NB4 (cell line): ENCODE measurements at regions not wholly inside any gene's neighbourhood (a gene's known extent, or its start where the extent isn't known, plus 50 kb on each side); places are given as distances from the start of the nearest gene placed in this dataset.

Experiments
- POLR2A ChIP-seq: IDR thresholded peaks from 2 replicates; pipeline ENCODE4 v1.6.1; 2011; ENCODE audit warnings: mild to moderate bottlenecking; ENCODE audit not compliant: insufficient read length; ENCODE audit errors: extremely low read depth
- TF ChIP-seq, protein P1 (sequence below): IDR thresholded peaks from one replicate; pipeline ENCODE4 v1.5.1; 2012; ENCODE audit warnings: low read depth, low read length

DNA sequence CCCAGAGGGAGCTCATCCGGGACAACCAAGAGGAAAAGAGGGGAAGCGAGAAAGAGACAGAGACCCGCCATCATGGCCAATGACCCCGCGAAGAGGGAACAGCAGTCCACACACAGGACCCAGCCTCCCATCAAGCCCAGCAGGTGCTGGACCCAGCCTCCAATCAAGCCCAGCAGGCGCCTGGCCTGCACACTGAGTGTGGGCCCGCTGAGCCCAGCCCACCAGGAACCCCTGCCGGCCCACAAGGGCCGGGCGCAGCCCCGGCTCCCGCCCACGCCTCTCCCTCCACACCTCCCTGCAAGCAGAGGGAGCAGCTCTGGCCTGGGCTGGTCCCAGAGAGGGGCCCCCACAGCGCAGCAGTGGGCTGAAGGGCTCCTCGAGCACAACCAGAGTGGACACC, 391.1 kb downstream of the IDS start:
- TF ChIP-seq, protein P1, sequence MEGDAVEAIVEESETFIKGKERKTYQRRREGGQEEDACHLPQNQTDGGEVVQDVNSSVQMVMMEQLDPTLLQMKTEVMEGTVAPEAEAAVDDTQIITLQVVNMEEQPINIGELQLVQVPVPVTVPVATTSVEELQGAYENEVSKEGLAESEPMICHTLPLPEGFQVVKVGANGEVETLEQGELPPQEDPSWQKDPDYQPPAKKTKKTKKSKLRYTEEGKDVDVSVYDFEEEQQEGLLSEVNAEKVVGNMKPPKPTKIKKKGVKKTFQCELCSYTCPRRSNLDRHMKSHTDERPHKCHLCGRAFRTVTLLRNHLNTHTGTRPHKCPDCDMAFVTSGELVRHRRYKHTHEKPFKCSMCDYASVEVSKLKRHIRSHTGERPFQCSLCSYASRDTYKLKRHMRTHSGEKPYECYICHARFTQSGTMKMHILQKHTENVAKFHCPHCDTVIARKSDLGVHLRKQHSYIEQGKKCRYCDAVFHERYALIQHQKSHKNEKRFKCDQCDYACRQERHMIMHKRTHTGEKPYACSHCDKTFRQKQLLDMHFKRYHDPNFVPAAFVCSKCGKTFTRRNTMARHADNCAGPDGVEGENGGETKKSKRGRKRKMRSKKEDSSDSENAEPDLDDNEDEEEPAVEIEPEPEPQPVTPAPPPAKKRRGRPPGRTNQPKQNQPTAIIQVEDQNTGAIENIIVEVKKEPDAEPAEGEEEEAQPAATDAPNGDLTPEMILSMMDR, result no peak
- no peak for TF ChIP-seq POLR2A
